ENCODE measurements at regions not wholly inside any gene's neighbourhood (a gene's known extent, or its start where the extent isn't known, plus 50 kb on each side); places are given as distances from the start of the nearest gene placed in this dataset.

DNA sequence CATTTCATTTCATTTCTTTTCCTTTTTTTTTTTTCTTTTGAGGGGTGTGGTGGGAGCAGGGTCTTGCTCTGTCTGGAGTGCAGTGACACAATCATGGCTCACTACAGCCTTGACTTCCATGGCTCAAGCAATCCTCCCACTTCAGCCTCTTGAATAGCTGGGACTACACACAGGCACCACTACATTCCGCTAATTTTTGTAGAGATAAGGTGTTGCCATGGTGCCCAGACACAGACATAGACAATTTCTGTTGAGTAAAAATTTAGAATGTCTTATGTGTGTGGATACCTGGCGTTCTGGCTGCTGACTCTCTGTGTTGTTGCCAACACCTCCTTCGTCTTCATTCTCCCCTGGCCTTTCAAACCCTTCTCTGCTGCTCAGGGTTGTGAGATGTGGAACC, 54.0 kb upstream of the PRSS58 start:
- no peak for DNase-seq

DNA sequence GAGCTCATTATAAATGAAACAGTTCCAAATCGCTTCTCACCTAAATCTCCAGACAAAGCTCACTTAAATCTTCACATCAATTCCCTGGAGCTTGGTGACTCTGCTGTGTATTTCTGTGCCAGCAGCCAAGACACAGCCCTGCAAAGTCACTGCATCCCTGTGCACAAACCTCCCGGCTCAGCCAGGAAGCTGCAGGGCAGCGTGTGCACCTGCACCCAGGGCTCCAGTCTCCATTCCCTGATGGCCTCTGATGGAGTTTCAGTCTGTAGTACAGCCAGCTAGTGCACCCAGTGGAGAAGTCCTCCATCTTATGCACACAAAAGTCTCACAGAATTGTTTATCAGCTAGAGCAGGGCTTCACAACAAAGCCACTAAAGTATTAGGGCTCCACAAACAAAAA, 51.1 kb upstream of the PRSS58 start:
- DNase-seq, result no peak

DNA sequence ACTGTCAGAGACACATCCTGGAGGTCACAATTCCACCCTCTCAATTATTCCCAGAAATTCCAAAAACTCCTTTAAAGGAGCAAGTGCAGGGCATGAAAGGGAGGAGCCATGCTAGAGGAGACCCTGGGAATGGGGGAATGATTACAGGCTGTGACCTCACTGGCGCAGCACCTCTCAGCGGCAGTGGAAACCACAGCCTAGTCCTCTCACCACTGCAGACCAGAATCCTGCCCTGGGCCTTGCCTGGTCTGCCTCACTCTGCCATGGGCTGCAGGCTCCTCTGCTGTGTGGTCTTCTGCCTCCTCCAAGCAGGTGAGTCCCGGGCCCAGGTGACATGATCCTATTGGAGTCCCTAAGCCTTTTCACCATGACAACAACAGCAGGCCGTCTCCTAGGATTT, 50.5 kb upstream of the PRSS58 start:
- no peak for DNase-seq

Data from HCEC 1CT (cell line).